MM.1S (cell line): ENCODE measurements at regions not wholly inside any gene's neighbourhood (a gene's known extent, or its start where the extent isn't known, plus 50 kb on each side); places are given as distances from the start of the nearest gene placed in this dataset.

ENCODE experiments used
- CTCF ChIP-seq: fragments of 300-600 bp; sonication (generic); IDR thresholded peaks from 2 replicates; pipeline ENCODE4 v1.5.1; 2016; ENCODE audit warnings: antibody characterized with exemption, low read length, mixed read lengths
- EZH2phosphoT487 ChIP-seq: fragments of 300-600 bp; sonication (generic); IDR thresholded peaks from 2 replicates; pipeline ENCODE4 v1.6.1; 2018; ENCODE audit warnings: antibody characterized with exemption, low read length

GRCh38 chr3:189449084-189449483 is 182.1 kb upstream of the TP63 start:
- TF ChIP-seq CTCF (no peak), EZH2phosphoT487 (no peak)
